ENCODE measurements at regions not wholly inside any gene's neighbourhood (a gene's known extent, or its start where the extent isn't known, plus 50 kb on each side); places are given as distances from the start of the nearest gene placed in this dataset.

GRCh38 chr5:174326372-174326771 lies 280.9 kb downstream of the NSG2 start:
- DNase-seq (ENCODE audit: low read depth in 1 of 2, low spot score in 1 of 2), result no peak

GRCh38 chr5:174327317-174327864 lies 281.9 kb downstream of the NSG2 start:
- DNase-seq (ENCODE audit: low read depth in 1 of 2, low spot score in 1 of 2), result peak in 1 of 2 donors; percentile 7

GRCh38 chr5:174327896-174328295 lies 282.4 kb downstream of the NSG2 start:
- no peak for DNase-seq (ENCODE audit: low read depth in 1 of 2, low spot score in 1 of 2)

- no peak for DNase-seq (ENCODE audit: low read depth in 1 of 2, low spot score in 1 of 2)
Observed at GRCh38 chr5:174328631-174329299, 283.3 kb downstream of the NSG2 start.

- no peak for DNase-seq (ENCODE audit: low read depth in 1 of 2, low spot score in 1 of 2)
Observed at GRCh38 chr5:174329738-174330137, 284.2 kb downstream of the NSG2 start.

- no peak for DNase-seq (ENCODE audit: low read depth in 1 of 2, low spot score in 1 of 2)
Observed at GRCh38 chr5:174335682-174336364, 290.3 kb downstream of the NSG2 start.

- no peak for DNase-seq (ENCODE audit: low read depth in 1 of 2, low spot score in 1 of 2)
Observed at GRCh38 chr5:174336479-174336878, 291.0 kb downstream of the NSG2 start.

GRCh38 chr5:174337276-174338184 lies 292.0 kb downstream of the NSG2 start:
- DNase-seq (ENCODE audit: low read depth in 1 of 2, low spot score in 1 of 2), result no peak

GRCh38 chr5:174338185-174339010 lies 292.9 kb downstream of the NSG2 start:
- no peak for DNase-seq (ENCODE audit: low read depth in 1 of 2, low spot score in 1 of 2)

- DNase-seq (ENCODE audit: low read depth in 1 of 2, low spot score in 1 of 2), result no peak
Observed at GRCh38 chr5:174339130-174339529, 293.6 kb downstream of the NSG2 start.

GRCh38 chr5:174340226-174340625 lies 294.7 kb downstream of the NSG2 start:
- no peak for DNase-seq (ENCODE audit: low read depth in 1 of 2, low spot score in 1 of 2)

- DNase-seq (ENCODE audit: low read depth in 1 of 2, low spot score in 1 of 2), result no peak
Observed at GRCh38 chr5:174342696-174343095, 297.2 kb downstream of the NSG2 start.

GRCh38 chr5:174343826-174344225 lies 298.3 kb downstream of the NSG2 start:
- DNase-seq (ENCODE audit: low read depth in 1 of 2, low spot score in 1 of 2), result no peak

GRCh38 chr5:174344335-174344734 lies 298.8 kb downstream of the NSG2 start:
- DNase-seq (ENCODE audit: low read depth in 1 of 2, low spot score in 1 of 2), result no peak

GRCh38 chr5:174347183-174347582 lies 301.7 kb downstream of the NSG2 start:
- no peak for DNase-seq (ENCODE audit: low read depth in 1 of 2, low spot score in 1 of 2)

GRCh38 chr5:174348311-174348981 lies 302.9 kb downstream of the NSG2 start:
- no peak for DNase-seq (ENCODE audit: low read depth in 1 of 2, low spot score in 1 of 2)

GRCh38 chr5:174352681-174353080 lies 307.2 kb downstream of the NSG2 start:
- DNase-seq (ENCODE audit: low read depth in 1 of 2, low spot score in 1 of 2), result no peak

- DNase-seq (ENCODE audit: low read depth in 1 of 2, low spot score in 1 of 2), result no peak
Observed at GRCh38 chr5:174354571-174354970, 309.1 kb downstream of the NSG2 start.

- no peak for DNase-seq (ENCODE audit: low read depth in 1 of 2, low spot score in 1 of 2)
Observed at GRCh38 chr5:174355208-174355612, 309.7 kb downstream of the NSG2 start.

GRCh38 chr5:174355995-174356394 lies 310.5 kb downstream of the NSG2 start:
- no peak for DNase-seq (ENCODE audit: low read depth in 1 of 2, low spot score in 1 of 2)

All from stimulated activated CD4-positive, alpha-beta T cell treated with anti-CD3 and anti-CD28 coated beads, Interleukin-15, amount 100 ng/mL, for 1 hour (primary cell).